Esophagus squamous epithelium (tissue), 4 donors: ENCODE measurements at regions not wholly inside any gene's neighbourhood (a gene's known extent, or its start where the extent isn't known, plus 50 kb on each side); places are given as distances from the start of the nearest gene placed in this dataset.

Experiments
- POLR2A ChIP-seq, 4 donors: fragments of 450-650 bp; IDR thresholded peaks; one replicate each; pipeline ENCODE4 v1.6.1; 2017; ENCODE audit warnings: antibody characterized with exemption in 4 of 4, mild to moderate bottlenecking in 4 of 4, moderate library complexity in 3 of 4
- TF ChIP-seq, protein P1 (sequence below), 6 experiments: fragments of 450-650 bp in 4 of 6; fragments of 200-600 bp in 2 of 6; sonication (generic) in 2 of 6; IDR thresholded peaks; one replicate each; pipeline ENCODE4 v1.5.1; 2016 to 2019; ENCODE audit warnings: antibody characterized with exemption in 6 of 6, mild to moderate bottlenecking in 4 of 6, moderate library complexity in 4 of 6

GRCh38 chr4:56255820-56256219 is 131.5 kb downstream of the AASDH start:
- TF ChIP-seq, protein P1, sequence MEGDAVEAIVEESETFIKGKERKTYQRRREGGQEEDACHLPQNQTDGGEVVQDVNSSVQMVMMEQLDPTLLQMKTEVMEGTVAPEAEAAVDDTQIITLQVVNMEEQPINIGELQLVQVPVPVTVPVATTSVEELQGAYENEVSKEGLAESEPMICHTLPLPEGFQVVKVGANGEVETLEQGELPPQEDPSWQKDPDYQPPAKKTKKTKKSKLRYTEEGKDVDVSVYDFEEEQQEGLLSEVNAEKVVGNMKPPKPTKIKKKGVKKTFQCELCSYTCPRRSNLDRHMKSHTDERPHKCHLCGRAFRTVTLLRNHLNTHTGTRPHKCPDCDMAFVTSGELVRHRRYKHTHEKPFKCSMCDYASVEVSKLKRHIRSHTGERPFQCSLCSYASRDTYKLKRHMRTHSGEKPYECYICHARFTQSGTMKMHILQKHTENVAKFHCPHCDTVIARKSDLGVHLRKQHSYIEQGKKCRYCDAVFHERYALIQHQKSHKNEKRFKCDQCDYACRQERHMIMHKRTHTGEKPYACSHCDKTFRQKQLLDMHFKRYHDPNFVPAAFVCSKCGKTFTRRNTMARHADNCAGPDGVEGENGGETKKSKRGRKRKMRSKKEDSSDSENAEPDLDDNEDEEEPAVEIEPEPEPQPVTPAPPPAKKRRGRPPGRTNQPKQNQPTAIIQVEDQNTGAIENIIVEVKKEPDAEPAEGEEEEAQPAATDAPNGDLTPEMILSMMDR (IDR thresholded peaks at IDR 0.05) = no peak
- no peak for TF ChIP-seq POLR2A (IDR thresholded peaks at IDR 0.05)
